ENCODE measurements at regions not wholly inside any gene's neighbourhood (a gene's known extent, or its start where the extent isn't known, plus 50 kb on each side); places are given as distances from the start of the nearest gene placed in this dataset.

- TF ChIP-seq, protein P1, sequence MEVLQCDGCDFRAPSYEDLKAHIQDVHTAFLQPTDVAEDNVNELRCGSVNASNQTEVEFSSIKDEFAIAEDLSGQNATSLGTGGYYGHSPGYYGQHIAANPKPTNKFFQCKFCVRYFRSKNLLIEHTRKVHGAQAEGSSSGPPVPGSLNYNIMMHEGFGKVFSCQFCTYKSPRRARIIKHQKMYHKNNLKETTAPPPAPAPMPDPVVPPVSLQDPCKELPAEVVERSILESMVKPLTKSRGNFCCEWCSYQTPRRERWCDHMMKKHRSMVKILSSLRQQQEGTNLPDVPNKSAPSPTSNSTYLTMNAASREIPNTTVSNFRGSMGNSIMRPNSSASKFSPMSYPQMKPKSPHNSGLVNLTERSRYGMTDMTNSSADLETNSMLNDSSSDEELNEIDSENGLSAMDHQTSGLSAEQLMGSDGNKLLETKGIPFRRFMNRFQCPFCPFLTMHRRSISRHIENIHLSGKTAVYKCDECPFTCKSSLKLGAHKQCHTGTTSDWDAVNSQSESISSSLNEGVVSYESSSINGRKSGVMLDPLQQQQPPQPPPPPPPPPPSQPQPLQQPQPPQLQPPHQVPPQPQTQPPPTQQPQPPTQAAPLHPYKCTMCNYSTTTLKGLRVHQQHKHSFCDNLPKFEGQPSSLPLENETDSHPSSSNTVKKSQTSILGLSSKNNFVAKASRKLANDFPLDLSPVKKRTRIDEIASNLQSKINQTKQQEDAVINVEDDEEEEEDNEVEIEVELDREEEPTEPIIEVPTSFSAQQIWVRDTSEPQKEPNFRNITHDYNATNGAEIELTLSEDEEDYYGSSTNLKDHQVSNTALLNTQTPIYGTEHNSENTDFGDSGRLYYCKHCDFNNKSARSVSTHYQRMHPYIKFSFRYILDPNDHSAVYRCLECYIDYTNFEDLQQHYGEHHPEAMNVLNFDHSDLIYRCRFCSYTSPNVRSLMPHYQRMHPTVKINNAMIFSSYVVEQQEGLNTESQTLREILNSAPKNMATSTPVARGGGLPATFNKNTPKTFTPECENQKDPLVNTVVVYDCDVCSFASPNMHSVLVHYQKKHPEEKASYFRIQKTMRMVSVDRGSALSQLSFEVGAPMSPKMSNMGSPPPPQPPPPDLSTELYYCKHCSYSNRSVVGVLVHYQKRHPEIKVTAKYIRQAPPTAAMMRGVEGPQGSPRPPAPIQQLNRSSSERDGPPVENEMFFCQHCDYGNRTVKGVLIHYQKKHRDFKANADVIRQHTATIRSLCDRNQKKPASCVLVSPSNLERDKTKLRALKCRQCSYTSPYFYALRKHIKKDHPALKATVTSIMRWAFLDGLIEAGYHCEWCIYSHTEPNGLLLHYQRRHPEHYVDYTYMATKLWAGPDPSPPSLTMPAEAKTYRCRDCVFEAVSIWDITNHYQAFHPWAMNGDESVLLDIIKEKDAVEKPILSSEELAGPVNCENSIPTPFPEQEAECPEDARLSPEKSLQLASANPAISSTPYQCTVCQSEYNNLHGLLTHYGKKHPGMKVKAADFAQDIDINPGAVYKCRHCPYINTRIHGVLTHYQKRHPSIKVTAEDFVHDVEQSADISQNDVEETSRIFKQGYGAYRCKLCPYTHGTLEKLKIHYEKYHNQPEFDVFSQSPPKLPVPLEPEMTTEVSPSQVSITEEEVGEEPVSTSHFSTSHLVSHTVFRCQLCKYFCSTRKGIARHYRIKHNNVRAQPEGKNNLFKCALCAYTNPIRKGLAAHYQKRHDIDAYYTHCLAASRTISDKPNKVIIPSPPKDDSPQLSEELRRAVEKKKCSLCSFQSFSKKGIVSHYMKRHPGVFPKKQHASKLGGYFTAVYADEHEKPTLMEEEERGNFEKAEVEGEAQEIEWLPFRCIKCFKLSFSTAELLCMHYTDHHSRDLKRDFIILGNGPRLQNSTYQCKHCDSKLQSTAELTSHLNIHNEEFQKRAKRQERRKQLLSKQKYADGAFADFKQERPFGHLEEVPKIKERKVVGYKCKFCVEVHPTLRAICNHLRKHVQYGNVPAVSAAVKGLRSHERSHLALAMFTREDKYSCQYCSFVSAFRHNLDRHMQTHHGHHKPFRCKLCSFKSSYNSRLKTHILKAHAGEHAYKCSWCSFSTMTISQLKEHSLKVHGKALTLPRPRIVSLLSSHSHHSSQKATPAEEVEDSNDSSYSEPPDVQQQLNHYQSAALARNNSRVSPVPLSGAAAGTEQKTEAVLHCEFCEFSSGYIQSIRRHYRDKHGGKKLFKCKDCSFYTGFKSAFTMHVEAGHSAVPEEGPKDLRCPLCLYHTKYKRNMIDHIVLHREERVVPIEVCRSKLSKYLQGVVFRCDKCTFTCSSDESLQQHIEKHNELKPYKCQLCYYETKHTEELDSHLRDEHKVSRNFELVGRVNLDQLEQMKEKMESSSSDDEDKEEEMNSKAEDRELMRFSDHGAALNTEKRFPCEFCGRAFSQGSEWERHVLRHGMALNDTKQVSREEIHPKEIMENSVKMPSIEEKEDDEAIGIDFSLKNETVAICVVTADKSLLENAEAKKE (CRISPR knock-in tag; IDR thresholded peaks at IDR 0.05) = no peak
Measured at GRCh38 chr4:8939840-8940742, 68.5 kb upstream of the HMX1 start (continued).

DNA sequence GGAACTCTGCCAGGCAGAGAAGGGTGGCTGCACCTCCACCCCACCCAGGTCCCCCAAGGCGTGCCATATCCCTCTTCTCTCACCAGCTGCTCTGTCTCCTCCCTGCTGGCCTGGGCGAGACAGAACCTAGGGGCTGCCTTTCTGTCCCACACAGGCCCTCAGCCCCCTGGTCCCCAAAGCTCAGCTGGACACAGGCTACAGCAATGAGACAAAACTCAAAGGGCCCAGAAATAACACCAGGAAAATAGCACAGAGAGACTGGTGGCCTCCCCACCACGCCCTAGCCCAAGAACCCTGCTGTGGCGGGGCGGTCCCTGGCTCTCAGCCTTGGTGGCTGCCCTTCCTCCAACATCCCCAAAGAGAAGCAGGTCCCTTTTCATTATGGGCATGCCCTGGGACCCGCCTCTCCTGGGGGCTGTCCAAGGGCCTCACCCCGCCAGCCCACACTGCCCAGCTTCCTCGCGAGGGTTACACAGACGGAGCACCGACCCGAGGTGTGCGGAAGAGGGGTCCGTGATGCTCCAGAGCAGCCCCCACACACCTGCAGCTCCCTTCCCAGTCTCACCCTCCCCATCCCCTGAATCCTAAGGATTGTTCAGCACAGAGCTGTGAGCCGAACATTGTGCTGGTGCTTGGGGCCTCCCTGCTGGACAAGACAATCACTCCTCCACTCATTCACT lies 67.7 kb upstream of the HMX1 start:
- no peak overlapping the region for H3K27ac Mint-ChIP-seq
- ATAC-seq (peak; percentile 55), DNase-seq (ENCODE audit: low spot score) (no peak)
- H3K4me1 Mint-ChIP-seq = peaks cover 3% of the 10 kb centered on the region
- H3F3A ChIP-seq (replicated peaks; ENCODE audit: low read depth) = no peaks in the 10 kb centered on the region
- peaks cover 9% of the 10 kb centered on the region for H3K27me3 Mint-ChIP-seq (ENCODE audit: insufficient read depth, low read depth, poor library complexity)
- peak overlapping the region; percentile 74 for H3K4me2 ChIP-seq
- H3K9me3 Mint-ChIP-seq = peaks cover 8% of the 10 kb centered on the region; the same call in 2 of the 3 replicates
- H3K4me3 Mint-ChIP-seq = no peak overlapping the region
- H3K36me3 ChIP-seq (ENCODE audit: insufficient read depth) = no peaks in the 10 kb centered on the region
- H2AFZ ChIP-seq = peak overlapping the region; percentile 85
- H3K36me3 Mint-ChIP-seq (ENCODE audit: low read depth) = peaks cover 3% of the 10 kb centered on the region; the same call in 1 of the 3 replicates
- no peak overlapping the region for H3K27ac ChIP-seq (ENCODE audit: low read depth)
- no peaks in the 10 kb centered on the region for H4K20me1 ChIP-seq (replicated peaks; ENCODE audit: insufficient read depth)
- peaks cover 7% of the 10 kb centered on the region; the same call in 1 of the 2 replicates for H3K4me1 ChIP-seq (ENCODE audit: insufficient read depth)
- H3K79me2 ChIP-seq (replicated peaks; ENCODE audit: insufficient read depth) = no peaks in the 10 kb centered on the region
- no peaks in the 10 kb centered on the region for H3K27me3 ChIP-seq (ENCODE audit: insufficient read depth)
- H3K4me3 ChIP-seq = peak overlapping the region; percentile 37; the same call in 1 of the 2 replicates
- H3K9me2 ChIP-seq (ENCODE audit: insufficient read depth) = no peaks in the 10 kb centered on the region
- TF ChIP-seq CREB1 (CRISPR knock-in tag; IDR thresholded peaks at IDR 0.05; ENCODE audit: low read depth) (no peak), ZNF331 (CRISPR knock-in tag; IDR thresholded peaks at IDR 0.05; ENCODE audit: low read depth) (no peak), POLR2AphosphoS5 (IDR thresholded peaks at IDR 0.05; ENCODE audit: low read depth) (no peak), JUNB (IDR thresholded peaks at IDR 0.05; ENCODE audit: unreplicated experiment) (no peak), EZH2phosphoT487 (IDR thresholded peaks at IDR 0.05; ENCODE audit: unreplicated experiment) (no peak)
- TF ChIP-seq, protein P2, sequence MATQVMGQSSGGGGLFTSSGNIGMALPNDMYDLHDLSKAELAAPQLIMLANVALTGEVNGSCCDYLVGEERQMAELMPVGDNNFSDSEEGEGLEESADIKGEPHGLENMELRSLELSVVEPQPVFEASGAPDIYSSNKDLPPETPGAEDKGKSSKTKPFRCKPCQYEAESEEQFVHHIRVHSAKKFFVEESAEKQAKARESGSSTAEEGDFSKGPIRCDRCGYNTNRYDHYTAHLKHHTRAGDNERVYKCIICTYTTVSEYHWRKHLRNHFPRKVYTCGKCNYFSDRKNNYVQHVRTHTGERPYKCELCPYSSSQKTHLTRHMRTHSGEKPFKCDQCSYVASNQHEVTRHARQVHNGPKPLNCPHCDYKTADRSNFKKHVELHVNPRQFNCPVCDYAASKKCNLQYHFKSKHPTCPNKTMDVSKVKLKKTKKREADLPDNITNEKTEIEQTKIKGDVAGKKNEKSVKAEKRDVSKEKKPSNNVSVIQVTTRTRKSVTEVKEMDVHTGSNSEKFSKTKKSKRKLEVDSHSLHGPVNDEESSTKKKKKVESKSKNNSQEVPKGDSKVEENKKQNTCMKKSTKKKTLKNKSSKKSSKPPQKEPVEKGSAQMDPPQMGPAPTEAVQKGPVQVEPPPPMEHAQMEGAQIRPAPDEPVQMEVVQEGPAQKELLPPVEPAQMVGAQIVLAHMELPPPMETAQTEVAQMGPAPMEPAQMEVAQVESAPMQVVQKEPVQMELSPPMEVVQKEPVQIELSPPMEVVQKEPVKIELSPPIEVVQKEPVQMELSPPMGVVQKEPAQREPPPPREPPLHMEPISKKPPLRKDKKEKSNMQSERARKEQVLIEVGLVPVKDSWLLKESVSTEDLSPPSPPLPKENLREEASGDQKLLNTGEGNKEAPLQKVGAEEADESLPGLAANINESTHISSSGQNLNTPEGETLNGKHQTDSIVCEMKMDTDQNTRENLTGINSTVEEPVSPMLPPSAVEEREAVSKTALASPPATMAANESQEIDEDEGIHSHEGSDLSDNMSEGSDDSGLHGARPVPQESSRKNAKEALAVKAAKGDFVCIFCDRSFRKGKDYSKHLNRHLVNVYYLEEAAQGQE (IDR thresholded peaks at IDR 0.05; ENCODE audit: unreplicated experiment) = no peak
